Neural crest cell (in vitro differentiated cells): ENCODE measurements at regions not wholly inside any gene's neighbourhood (a gene's known extent, or its start where the extent isn't known, plus 50 kb on each side); places are given as distances from the start of the nearest gene placed in this dataset.
"Not testable (repeated sequence)": the region's sequence is repeated elsewhere in the genome, so short reads cannot be mapped to it uniquely, and the experiment has no call there.

Experiments
- DNase-seq: peaks from one replicate; pipeline ENCODE4 v3.0.0; 2021; ENCODE audit warnings: low read depth, mixed read lengths, low spot score
- H3K27ac Mint-ChIP-seq: one replicate; pipeline ENCODE4 v1.8.0; 2021; ENCODE audit warnings: mild to moderate bottlenecking, mixed read lengths; ENCODE audit not compliant: unreplicated experiment
- H3K27me3 Mint-ChIP-seq: 2 replicates; pipeline ENCODE4 v1.8.0; 2021; ENCODE audit warnings: low read depth, mild to moderate bottlenecking, mixed read lengths
- H3K36me3 Mint-ChIP-seq: 2 replicates; pipeline ENCODE4 v1.8.0; 2021; ENCODE audit warnings: low read depth, mild to moderate bottlenecking, mixed read lengths
- H3K4me1 Mint-ChIP-seq: 2 replicates; pipeline ENCODE4 v1.8.0; 2021; ENCODE audit warnings: mixed read lengths
- H3K4me3 Mint-ChIP-seq: one replicate; pipeline ENCODE4 v1.8.0; 2021; ENCODE audit warnings: mild to moderate bottlenecking, mixed read lengths
- H3K9me3 Mint-ChIP-seq: 2 replicates; pipeline ENCODE4 v1.8.0; 2021; ENCODE audit warnings: mixed read lengths
- CTCF ChIP-seq: fragments of 200-600 bp; sonication (generic); conservative IDR thresholded peaks from 2 replicates; pipeline ENCODE4 v1.5.0; 2021; ENCODE audit warnings: antibody characterized with exemption, mild to moderate bottlenecking

DNA sequence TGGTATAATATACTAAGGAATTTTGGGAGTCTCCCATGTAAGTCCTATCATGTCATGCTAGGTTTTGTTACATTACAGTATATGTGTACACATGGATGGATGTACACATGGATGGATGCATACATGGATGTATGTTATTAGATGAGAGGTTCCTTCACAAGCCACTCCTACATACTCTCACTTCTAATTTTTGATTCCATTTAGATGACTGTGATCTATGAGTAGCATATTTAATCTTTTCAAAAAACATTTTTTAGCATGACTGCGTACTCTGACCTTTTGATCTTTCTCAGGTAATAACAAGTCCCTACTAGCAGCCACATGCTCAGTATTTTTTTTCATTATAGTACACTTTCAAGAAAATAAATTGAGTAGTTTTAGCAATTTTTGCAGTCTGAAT, 441.8 kb downstream of the SLITRK1 start:
- Mint-ChIP-seq H3K4me3 (no peak overlapping the region), H3K36me3 (no peaks in the 10 kb centered on the region), H3K27ac (no peak overlapping the region), H3K9me3 (no peaks in the 10 kb centered on the region), H3K27me3 (no peaks in the 10 kb centered on the region), H3K4me1 (no peaks in the 10 kb centered on the region)
- DNase-seq, result no peak
- TF ChIP-seq CTCF, result no peak

- not testable (repeated sequence) for H3K27ac Mint-ChIP-seq, DNase-seq, H3K4me3 Mint-ChIP-seq, H3K9me3 Mint-ChIP-seq, H3K4me1 Mint-ChIP-seq, H3K27me3 Mint-ChIP-seq, H3K36me3 Mint-ChIP-seq
Measured at GRCh38 chr13:83439464-83439863, 442.8 kb downstream of the SLITRK1 start.

- H3K9me3 Mint-ChIP-seq, result peaks cover 13% of the 10 kb centered on the region
Measured at GRCh38 chr13:83423861-83424260, 458.4 kb downstream of the SLITRK1 start.

GRCh38 chr13:83423381-83423780, 458.9 kb downstream of the SLITRK1 start:
- Mint-ChIP-seq H3K9me3 (peaks cover 13% of the 10 kb centered on the region), H3K4me1 (no peaks in the 10 kb centered on the region), H3K4me3 (no peak overlapping the region), H3K36me3 (no peaks in the 10 kb centered on the region), H3K27me3 (no peaks in the 10 kb centered on the region), H3K27ac (no peak overlapping the region)
- no peak for TF ChIP-seq CTCF
- no peak for DNase-seq

More at GRCh38 chr13:83423861-83424260, 458.4 kb downstream of the SLITRK1 start:
- Mint-ChIP-seq H3K27ac (no peak overlapping the region), H3K36me3 (no peaks in the 10 kb centered on the region), H3K4me1 (no peaks in the 10 kb centered on the region), H3K27me3 (no peaks in the 10 kb centered on the region), H3K4me3 (no peak overlapping the region)
- no peak for DNase-seq
- no peak for TF ChIP-seq CTCF

- no peak overlapping the region for H3K4me3 Mint-ChIP-seq
- H3K27ac Mint-ChIP-seq, result no peak overlapping the region
- no peaks in the 10 kb centered on the region for H3K9me3 Mint-ChIP-seq
- no peaks in the 10 kb centered on the region for H3K36me3 Mint-ChIP-seq
- DNase-seq, result no peak
- H3K27me3 Mint-ChIP-seq, result no peaks in the 10 kb centered on the region
- no peaks in the 10 kb centered on the region for H3K4me1 Mint-ChIP-seq
- no peak for TF ChIP-seq CTCF
Measured at GRCh38 chr13:83414393-83414792, 467.9 kb downstream of the SLITRK1 start.

GRCh38 chr13:83386609-83387008, 495.7 kb downstream of the SLITRK1 start:
- H3K4me1 Mint-ChIP-seq, result no peaks in the 10 kb centered on the region
- no peaks in the 10 kb centered on the region for H3K27me3 Mint-ChIP-seq
- no peak for TF ChIP-seq CTCF
- DNase-seq, result no peak
- no peak overlapping the region for H3K27ac Mint-ChIP-seq
- no peak overlapping the region for H3K4me3 Mint-ChIP-seq
- no peaks in the 10 kb centered on the region for H3K36me3 Mint-ChIP-seq
- no peaks in the 10 kb centered on the region for H3K9me3 Mint-ChIP-seq
